COLO829 (cell line): ENCODE measurements at regions not wholly inside any gene's neighbourhood (a gene's known extent, or its start where the extent isn't known, plus 50 kb on each side); places are given as distances from the start of the nearest gene placed in this dataset.
"Not testable (repeated sequence)": the region's sequence is repeated elsewhere in the genome, so short reads cannot be mapped to it uniquely, and the experiment has no call there.

Experiments
- DNase-seq: peaks from one replicate; pipeline ENCODE4 v3.0.0; 2012; ENCODE audit warnings: low spot score

GRCh38 chr14:40119765-40120164 lies 687.5 kb upstream of the FBXO33 start:
- DNase-seq, result no peak

DNA sequence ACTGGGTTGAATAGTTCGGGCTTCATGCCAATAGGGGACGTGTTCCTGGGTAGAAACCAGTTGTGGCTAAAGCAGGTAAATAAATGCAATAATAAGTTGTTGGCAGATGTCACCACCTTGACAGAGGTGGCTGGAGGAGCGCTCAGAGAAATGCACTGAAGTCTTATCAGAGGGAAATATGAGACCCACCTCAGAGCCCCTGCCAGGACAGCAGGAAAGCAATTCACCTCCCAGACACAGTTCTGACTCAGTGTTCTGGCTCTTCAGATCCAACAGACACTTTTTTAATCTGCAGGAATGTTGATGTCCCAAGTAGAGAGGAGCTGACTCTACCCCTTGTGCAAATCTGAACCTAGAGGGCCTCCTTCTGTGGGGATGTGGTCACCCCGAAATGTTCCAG lies 687.1 kb upstream of the FBXO33 start:
- no peak for DNase-seq

GRCh38 chr14:40115583-40115982 lies 683.4 kb upstream of the FBXO33 start:
- no peak for DNase-seq

DNA sequence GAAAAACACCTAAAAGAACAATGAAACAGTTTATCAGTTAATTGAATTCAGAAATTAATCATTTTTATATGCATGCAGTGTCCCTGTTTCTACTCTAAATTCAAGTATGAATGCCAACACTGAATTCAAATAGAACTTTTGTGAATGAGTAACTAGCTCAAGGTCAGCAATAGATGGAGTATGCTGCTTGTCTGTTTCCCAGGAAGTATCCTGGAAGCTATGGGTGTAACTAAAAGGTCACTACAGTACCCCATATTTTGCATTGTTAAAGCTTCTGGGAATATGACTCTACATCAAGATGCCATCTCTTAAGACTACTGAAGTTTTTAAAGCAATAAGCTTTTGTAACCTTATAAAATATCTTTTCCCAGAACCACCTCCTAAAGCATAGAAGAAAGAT lies 681.4 kb upstream of the FBXO33 start:
- DNase-seq, result no peak

- DNase-seq, result no peak
These were observed 668.4 kb upstream of the FBXO33 start for GRCh38 chr14:40100544-40101196.

DNA sequence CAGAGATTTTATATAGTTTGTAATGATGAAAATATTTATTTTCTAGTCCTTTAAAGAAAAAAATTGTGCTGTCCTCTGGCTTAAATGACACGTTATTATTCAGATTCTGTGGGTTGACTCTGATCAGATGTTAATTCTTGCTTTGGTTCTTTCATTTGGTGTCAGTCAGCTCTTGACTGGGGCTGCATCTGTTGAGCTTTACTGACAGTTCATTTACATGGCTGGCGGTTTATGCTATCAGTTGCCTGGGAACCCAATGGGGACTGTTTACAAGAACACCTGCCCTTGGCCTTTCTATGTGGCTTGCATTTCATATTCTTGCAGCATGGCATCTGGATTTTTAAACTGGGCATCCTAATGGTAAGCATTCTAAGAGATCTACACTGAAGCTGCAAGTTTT lies 667.1 kb upstream of the FBXO33 start:
- no peak for DNase-seq

DNA sequence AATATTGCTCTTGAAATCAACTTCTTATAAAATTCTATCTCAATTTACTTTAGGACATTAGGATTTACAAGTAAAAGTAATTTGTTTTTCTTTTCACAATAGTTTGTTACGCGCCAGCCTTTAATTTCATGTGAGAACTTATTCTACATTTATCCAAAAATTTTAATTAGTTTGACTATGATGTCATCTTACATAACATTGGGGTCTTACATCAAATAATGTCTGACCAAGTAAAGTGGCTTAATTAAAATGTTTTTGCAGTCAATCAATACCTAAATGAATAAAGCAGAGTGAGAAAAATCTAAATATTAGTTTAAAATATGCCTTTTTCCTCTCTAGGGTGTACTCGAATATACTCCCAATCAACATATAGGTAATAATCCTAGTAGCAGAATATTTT lies 666.2 kb upstream of the FBXO33 start:
- no peak for DNase-seq

GRCh38 chr14:40096968-40097367 lies 664.7 kb upstream of the FBXO33 start:
- DNase-seq, result no peak

- no peak for DNase-seq
These were observed 661.6 kb upstream of the FBXO33 start for GRCh38 chr14:40093800-40094199.

GRCh38 chr14:40074169-40074568 lies 641.9 kb upstream of the FBXO33 start:
- no peak for DNase-seq

- no peak for DNase-seq
These were observed 639.9 kb upstream of the FBXO33 start for GRCh38 chr14:40072175-40072574.

DNA sequence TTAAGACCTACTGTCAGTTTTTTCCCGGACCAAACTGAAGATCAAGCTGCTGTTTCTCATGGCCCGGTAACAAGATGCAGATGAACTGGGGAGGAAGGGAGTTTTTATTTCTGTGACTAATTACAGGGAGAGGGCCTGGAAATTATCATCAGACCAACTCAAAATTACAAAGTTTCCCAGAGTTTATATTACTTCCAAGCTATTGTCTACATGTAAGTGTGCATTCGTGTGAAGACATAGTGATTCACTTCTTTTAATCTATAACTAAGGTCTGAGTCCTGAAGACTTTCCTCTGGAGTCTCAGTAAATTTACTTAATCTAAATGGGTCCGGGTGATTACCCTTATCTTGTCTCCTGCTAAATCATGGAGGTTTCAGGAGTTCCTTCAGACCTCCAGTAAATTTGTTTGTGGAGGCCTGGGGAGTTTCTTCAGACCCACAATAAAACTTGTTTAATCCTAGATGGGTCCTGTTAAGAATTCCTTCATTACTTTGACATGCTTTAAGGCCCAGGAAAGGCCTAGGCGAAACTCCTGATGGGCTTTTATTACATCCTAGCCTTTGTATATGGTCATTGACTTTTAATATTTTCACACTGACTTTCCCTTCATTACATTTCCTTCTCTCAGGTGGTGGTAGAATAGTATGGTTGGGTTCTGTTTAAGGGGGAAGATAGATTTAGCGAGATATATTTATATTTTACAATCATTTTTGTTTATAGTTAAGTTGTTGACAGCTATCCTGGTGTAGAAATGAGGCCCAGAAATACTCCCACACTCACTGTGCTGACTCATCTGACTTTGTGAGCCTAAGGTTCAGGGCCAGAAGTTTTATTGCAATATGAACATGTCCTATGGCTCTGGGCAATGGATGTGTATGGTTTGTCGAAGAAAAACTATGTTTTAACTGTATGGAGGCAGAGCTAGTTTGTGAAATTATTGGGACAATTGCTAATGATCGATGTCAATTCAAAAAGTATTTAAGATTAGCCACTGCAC lies 627.0 kb upstream of the FBXO33 start:
- DNase-seq, result no peak

- DNase-seq, result no peak
These were observed 621.2 kb upstream of the FBXO33 start for GRCh38 chr14:40053416-40053815.

- DNase-seq, result no peak
These were observed 596.8 kb upstream of the FBXO33 start for GRCh38 chr14:40028991-40029390.

DNA sequence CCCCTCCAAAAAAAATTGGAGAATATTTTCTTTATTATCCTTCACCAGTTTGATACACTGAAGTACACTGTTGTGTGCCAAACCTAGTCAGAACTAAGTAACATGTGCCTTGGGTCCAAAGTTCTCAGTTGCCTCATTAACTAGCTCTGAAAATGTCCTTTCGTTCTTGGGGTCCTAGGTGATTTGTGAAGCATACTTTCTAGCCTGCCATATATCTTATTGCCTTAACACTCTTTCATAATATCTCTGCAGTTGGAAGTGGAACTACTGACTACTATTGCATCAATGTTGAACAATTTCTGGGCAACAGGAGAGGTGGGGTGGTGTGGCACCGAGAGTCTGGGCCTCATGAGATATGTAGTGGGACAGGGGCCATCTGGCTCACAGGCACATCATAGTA lies 592.9 kb upstream of the FBXO33 start:
- DNase-seq, result no peak

GRCh38 chr14:40010961-40011360 lies 578.7 kb upstream of the FBXO33 start:
- no peak for DNase-seq

- DNase-seq, result no peak
These were observed 577.5 kb upstream of the FBXO33 start for GRCh38 chr14:40009771-40010170.

GRCh38 chr14:40008345-40008744 lies 576.1 kb upstream of the FBXO33 start:
- not testable (repeated sequence) for DNase-seq

- no peak for DNase-seq
These were observed 572.8 kb upstream of the FBXO33 start for GRCh38 chr14:40004871-40005500.

- no peak for DNase-seq
These were observed 571.5 kb upstream of the FBXO33 start for GRCh38 chr14:40003773-40004172.

- DNase-seq, result no peak
These were observed 566.6 kb upstream of the FBXO33 start for GRCh38 chr14:39998854-39999253.

DNA sequence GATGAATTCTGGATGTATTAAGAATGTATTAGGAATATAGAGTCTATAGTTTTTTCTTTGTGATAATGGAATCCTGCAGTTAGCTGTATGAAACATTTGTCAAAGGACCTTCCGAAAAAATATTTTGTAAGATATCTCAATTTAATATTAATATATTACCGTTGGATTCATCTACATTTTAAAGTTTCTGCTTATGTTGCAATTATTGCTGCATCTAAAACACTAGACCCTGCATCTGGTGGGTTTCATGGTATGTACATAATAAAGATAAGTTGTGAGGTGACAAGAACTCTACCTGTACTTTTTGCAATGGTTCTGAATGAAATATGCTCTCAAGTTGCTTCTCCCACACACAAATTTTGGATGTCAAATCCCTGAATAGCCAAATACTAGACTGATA lies 565.9 kb upstream of the FBXO33 start:
- no peak for DNase-seq

GRCh38 chr14:39991041-39991440 lies 558.8 kb upstream of the FBXO33 start:
- no peak for DNase-seq
